ENCODE measurements at regions not wholly inside any gene's neighbourhood (a gene's known extent, or its start where the extent isn't known, plus 50 kb on each side); places are given as distances from the start of the nearest gene placed in this dataset.

DNA sequence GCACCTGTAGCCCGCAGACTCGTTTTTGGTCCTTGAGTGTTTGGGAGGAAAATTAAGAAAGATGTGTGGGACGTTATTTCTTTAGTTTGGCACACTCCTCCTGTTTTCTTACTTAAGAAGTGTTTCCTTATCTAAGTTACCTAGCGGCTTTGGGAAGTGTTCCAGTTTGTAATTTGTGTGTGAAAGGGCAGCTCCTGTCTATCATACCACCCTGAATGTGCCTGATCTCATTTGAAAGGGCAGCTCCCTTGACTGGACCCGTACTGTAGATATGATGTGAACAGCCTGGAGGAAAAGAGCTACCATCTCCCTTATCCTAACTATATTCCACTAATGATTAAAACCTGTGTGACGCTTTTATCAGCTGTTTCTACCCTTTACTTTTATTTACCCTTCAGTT lies 314.3 kb downstream of the CHRM3 start:
- DNase-seq (ENCODE audit: low spot score), result no peak
- Histone ChIP-seq H3K9me3 (ENCODE audit: low read depth) (no peaks in the 10 kb centered on the region), H3K4me3 (no peak overlapping the region), H3K27me3 (no peaks in the 10 kb centered on the region), H3K4me1 (ENCODE audit: insufficient read depth) (no peaks in the 10 kb centered on the region), H2AFZ (no peak overlapping the region), H3K79me2 (no peaks in the 10 kb centered on the region), H3K4me2 (no peak overlapping the region), H3K27ac (no peak overlapping the region), H3K9me2 (replicated peaks; ENCODE audit: insufficient read depth) (no peaks in the 10 kb centered on the region), H3K36me3 (replicated peaks; ENCODE audit: insufficient read depth, low read depth) (no peaks in the 10 kb centered on the region), H4K20me1 (ENCODE audit: insufficient read depth, poor library complexity, severe bottlenecking) (no peaks in the 10 kb centered on the region)
- TF ChIP-seq, protein P1, sequence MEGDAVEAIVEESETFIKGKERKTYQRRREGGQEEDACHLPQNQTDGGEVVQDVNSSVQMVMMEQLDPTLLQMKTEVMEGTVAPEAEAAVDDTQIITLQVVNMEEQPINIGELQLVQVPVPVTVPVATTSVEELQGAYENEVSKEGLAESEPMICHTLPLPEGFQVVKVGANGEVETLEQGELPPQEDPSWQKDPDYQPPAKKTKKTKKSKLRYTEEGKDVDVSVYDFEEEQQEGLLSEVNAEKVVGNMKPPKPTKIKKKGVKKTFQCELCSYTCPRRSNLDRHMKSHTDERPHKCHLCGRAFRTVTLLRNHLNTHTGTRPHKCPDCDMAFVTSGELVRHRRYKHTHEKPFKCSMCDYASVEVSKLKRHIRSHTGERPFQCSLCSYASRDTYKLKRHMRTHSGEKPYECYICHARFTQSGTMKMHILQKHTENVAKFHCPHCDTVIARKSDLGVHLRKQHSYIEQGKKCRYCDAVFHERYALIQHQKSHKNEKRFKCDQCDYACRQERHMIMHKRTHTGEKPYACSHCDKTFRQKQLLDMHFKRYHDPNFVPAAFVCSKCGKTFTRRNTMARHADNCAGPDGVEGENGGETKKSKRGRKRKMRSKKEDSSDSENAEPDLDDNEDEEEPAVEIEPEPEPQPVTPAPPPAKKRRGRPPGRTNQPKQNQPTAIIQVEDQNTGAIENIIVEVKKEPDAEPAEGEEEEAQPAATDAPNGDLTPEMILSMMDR (IDR thresholded peaks at IDR 0.05; ENCODE audit: poor library complexity), result no peak
- TF ChIP-seq EZH2 (IDR thresholded peaks at IDR 0.05; ENCODE audit: borderline replicate concordance), result no peak
- no peak for TF ChIP-seq EZH2phosphoT487 (IDR thresholded peaks at IDR 0.05; ENCODE audit: low read depth, severe bottlenecking, unreplicated experiment)
- WGBS (ENCODE audit: low lambda C conversion rate, missing lambda C conversion rate), result 84% methylated on average over 6 of the region's 6 CpGs

- Histone ChIP-seq H3K36me3 (replicated peaks; ENCODE audit: insufficient read depth, low read depth) (no peaks in the 10 kb centered on the region), H2AFZ (no peak overlapping the region), H3K4me2 (no peak overlapping the region), H3K79me2 (no peaks in the 10 kb centered on the region), H3K27ac (no peak overlapping the region), H4K20me1 (ENCODE audit: insufficient read depth, poor library complexity, severe bottlenecking) (no peaks in the 10 kb centered on the region), H3K4me1 (ENCODE audit: insufficient read depth) (no peaks in the 10 kb centered on the region), H3K27me3 (no peaks in the 10 kb centered on the region), H3K4me3 (no peak overlapping the region), H3K9me2 (replicated peaks; ENCODE audit: insufficient read depth) (no peaks in the 10 kb centered on the region), H3K9me3 (ENCODE audit: low read depth) (no peaks in the 10 kb centered on the region)
- 90% methylated on average over 2 of the region's 2 CpGs for WGBS (ENCODE audit: low lambda C conversion rate, missing lambda C conversion rate)
- DNase-seq (ENCODE audit: low spot score), result no peak
- TF ChIP-seq, protein P1 (IDR thresholded peaks at IDR 0.05; ENCODE audit: poor library complexity), result no peak
- TF ChIP-seq EZH2phosphoT487 (IDR thresholded peaks at IDR 0.05; ENCODE audit: low read depth, severe bottlenecking, unreplicated experiment) (no peak), EZH2 (IDR thresholded peaks at IDR 0.05; ENCODE audit: borderline replicate concordance) (no peak)
Observed at GRCh38 chr1:239703075-239703474, 316.7 kb downstream of the CHRM3 start.

- WGBS (ENCODE audit: low lambda C conversion rate, missing lambda C conversion rate), result 80% methylated on average over 5 of the region's 5 CpGs
- H3K27ac ChIP-seq, result no peak overlapping the region
Observed at GRCh38 chr1:239706245-239706892, 320.0 kb downstream of the CHRM3 start.

More at GRCh38 chr1:239706245-239706892, 320.0 kb downstream of the CHRM3 start:
- no peaks in the 10 kb centered on the region for H3K9me3 ChIP-seq (ENCODE audit: low read depth)
- no peaks in the 10 kb centered on the region for H3K27me3 ChIP-seq
- H3K79me2 ChIP-seq, result no peaks in the 10 kb centered on the region
- no peaks in the 10 kb centered on the region for H4K20me1 ChIP-seq (ENCODE audit: insufficient read depth, poor library complexity, severe bottlenecking)
- TF ChIP-seq, protein P1 (IDR thresholded peaks at IDR 0.05; ENCODE audit: poor library complexity), result no peak
- TF ChIP-seq EZH2phosphoT487 (IDR thresholded peaks at IDR 0.05; ENCODE audit: low read depth, severe bottlenecking, unreplicated experiment) (no peak), EZH2 (IDR thresholded peaks at IDR 0.05; ENCODE audit: borderline replicate concordance) (no peak)
- H3K9me2 ChIP-seq (replicated peaks; ENCODE audit: insufficient read depth), result no peaks in the 10 kb centered on the region
- no peak overlapping the region for H3K4me2 ChIP-seq
- no peaks in the 10 kb centered on the region for H3K4me1 ChIP-seq (ENCODE audit: insufficient read depth)
- H2AFZ ChIP-seq, result no peak overlapping the region
- H3K4me3 ChIP-seq, result no peak overlapping the region
- DNase-seq (ENCODE audit: low spot score), result no peak
- no peaks in the 10 kb centered on the region for H3K36me3 ChIP-seq (replicated peaks; ENCODE audit: insufficient read depth, low read depth)

Measured in hepatocyte (in vitro differentiated cells).